HCT116 (cell line): ENCODE measurements at regions not wholly inside any gene's neighbourhood (a gene's known extent, or its start where the extent isn't known, plus 50 kb on each side); places are given as distances from the start of the nearest gene placed in this dataset.

Source experiments
- ATAC-seq: fragments of 200-7000 bp; cut with Tn5 transposase; 2 replicates; pipeline ENCODE4 v1.9.1; 2020; ENCODE audit warnings: mild to moderate bottlenecking, moderate library complexity
- BruUV-seq: library from RNA; stranded (reverse); fragments of 400-500 nt; replicated peaks from 2 replicates; lab custom pipeline; 2021; lab: Mats Ljungman, UMichigan
- CTCF ChIA-PET: fragments of 300-600 bp; sonication (Branson Sonifier 250); formaldehyde crosslinking; loops from one replicate; lab custom pipeline; 2021; ENCODE audit warnings: antibody characterized with exemption; lab: Charles Lee
- POLR2A ChIA-PET: fragments of 300-600, 350-600 bp; sonication (Branson Sonifier 250); formaldehyde crosslinking; loops from one replicate; lab custom pipeline; 2021; ENCODE audit warnings: antibody characterized with exemption; lab: Charles Lee
- RAD21 ChIA-PET, 2 experiments: fragments of 300-600 bp; sonication (Branson Sonifier 250); formaldehyde crosslinking; loops; one replicate each; lab custom pipeline; 2023; ENCODE audit warnings: low total read pairs in 2 of 2; ENCODE audit not compliant: uncharacterized antibody in 2 of 2, unreplicated experiment in 2 of 2, low non-redundant PET in 1 of 2; lab: Charles Lee
- DNase-seq: peaks from one replicate; pipeline ENCODE4 v3.0.0-alpha.2; 2010; ENCODE audit warnings: low read depth, low spot score
- H2AFZ ChIP-seq: fragments of 200-600 bp; shearing (Covaris generic), sonication (generic); 2 replicates; pipeline ENCODE4 v1.6.1; 2017; ENCODE audit warnings: low read depth, mixed run types, mixed read lengths, antibody characterized with exemption, low read length; ENCODE audit not compliant: poor library complexity, severe bottlenecking
- H3K27ac ChIP-seq: 2 replicates; pipeline ENCODE4 v1.5.1; 2012; ENCODE audit warnings: low read depth, low read length
- H3K27me3 ChIP-seq: fragments of 200-600 bp; sonication (generic); 2 replicates; pipeline ENCODE4 v1.6.1; 2016; ENCODE audit warnings: mixed run types, low read length, mixed read lengths; ENCODE audit not compliant: insufficient read depth
- H3K36me3 ChIP-seq, 2 experiments: fragments of 200-500 bp in 1 of 2; fragments of 200-600 bp in 1 of 2; sonication (Bioruptor generic) in 1 of 2; sonication (generic) in 1 of 2; 2 replicates each; pipeline versions ENCODE4 v1.5.1 to v1.6.1; 2014 to 2016; ENCODE audit warnings: low read length in 2 of 2, inconsistent platforms in 1 of 2, mixed read lengths in 1 of 2, mixed run types in 1 of 2; ENCODE audit not compliant: insufficient read depth in 2 of 2, control insufficient read depth in 1 of 2
- H3K4me1 ChIP-seq, 2 experiments: fragments of 200-600 bp in 1 of 2; sonication (generic) in 1 of 2; 2 replicates each; pipeline versions ENCODE4 v1.5.1 to v1.6.1; 2012 to 2017; ENCODE audit warnings: low read length in 2 of 2, inconsistent platforms in 1 of 2, mild to moderate bottlenecking in 1 of 2, mixed read lengths in 1 of 2, mixed run types in 1 of 2, moderate library complexity in 1 of 2; ENCODE audit not compliant: insufficient read depth in 2 of 2, control insufficient read depth in 1 of 2
- H3K4me2 ChIP-seq: fragments of 200-600 bp; sonication (generic); 2 replicates; pipeline ENCODE4 v1.6.1; 2017; ENCODE audit warnings: mixed run types, low read length, mixed read lengths
- H3K4me3 ChIP-seq, 2 experiments: fragments of 200-600 bp in 1 of 2; sonication (generic) in 1 of 2; replicated peaks in 1 of 2; 2 replicates each; pipeline ENCODE4 v1.5.1; 2011 to 2016; ENCODE audit warnings: low read length in 2 of 2, control low read depth in 1 of 2, low read depth in 1 of 2, mild to moderate bottlenecking in 1 of 2, mixed read lengths in 1 of 2, mixed run types in 1 of 2
- H3K79me2 ChIP-seq: fragments of 200-600 bp; sonication (generic); 2 replicates; pipeline ENCODE4 v1.6.1; 2017; ENCODE audit warnings: mild to moderate bottlenecking, mixed run types, low read length, moderate library complexity, mixed read lengths; ENCODE audit not compliant: insufficient read depth
- H3K9ac ChIP-seq: fragments of 200-600 bp; sonication (generic); 2 replicates; pipeline ENCODE4 v1.6.1; 2016; ENCODE audit warnings: low read length, mixed read lengths
- H3K9me2 ChIP-seq: fragments of 200-600 bp; sonication (generic), shearing (Covaris generic); 2 replicates; pipeline ENCODE4 v1.6.1; 2017; ENCODE audit warnings: mixed run types, mild to moderate bottlenecking, moderate library complexity; ENCODE audit not compliant: insufficient read depth
- H3K9me3 ChIP-seq, 2 experiments: fragments of 200-500 bp in 1 of 2; fragments of 200-600 bp in 1 of 2; sonication (Bioruptor generic) in 1 of 2; sonication (generic) in 1 of 2; 2 replicates each; pipeline ENCODE4 v1.6.1; 2014 to 2017; ENCODE audit warnings: low read length in 2 of 2, mixed read lengths in 2 of 2, inconsistent platforms in 1 of 2, low read depth in 1 of 2, mild to moderate bottlenecking in 1 of 2, mixed run types in 1 of 2, moderate library complexity in 1 of 2; ENCODE audit not compliant: control insufficient read depth in 1 of 2, insufficient read depth in 1 of 2
- H4K20me1 ChIP-seq: fragments of 200-600 bp; sonication (generic), shearing (Covaris generic); 2 replicates; pipeline ENCODE4 v1.6.1; 2017; ENCODE audit warnings: mixed run types, mild to moderate bottlenecking, moderate library complexity; ENCODE audit not compliant: insufficient read depth
- CEBPB ChIP-seq: IDR thresholded peaks from 2 replicates; pipeline ENCODE4 v1.6.1; 2012; ENCODE audit warnings: low read depth
- EGR1 ChIP-seq: IDR thresholded peaks from 2 replicates; pipeline ENCODE4 v1.6.1; 2012; ENCODE audit warnings: low read depth
- ELF1 ChIP-seq: IDR thresholded peaks from 2 replicates; pipeline ENCODE4 v1.6.1; 2012; ENCODE audit warnings: low read depth, borderline replicate concordance
- EZH2 ChIP-seq: fragments of 200-600 bp; sonication (generic); IDR thresholded peaks from 2 replicates; pipeline ENCODE4 v1.6.1; 2017; ENCODE audit warnings: antibody characterized with exemption, mixed run types
- EZH2phosphoT487 ChIP-seq: fragments of 200-600 bp; IDR thresholded peaks from 2 replicates; pipeline ENCODE4 v1.6.1; 2018; ENCODE audit warnings: antibody characterized with exemption, borderline replicate concordance
- FOSL1 ChIP-seq: IDR thresholded peaks from 2 replicates; pipeline ENCODE4 v1.6.1; 2012; ENCODE audit warnings: low read depth
- JUND ChIP-seq: IDR thresholded peaks from 2 replicates; pipeline ENCODE4 v1.6.1; 2012
- POLR2A ChIP-seq: IDR thresholded peaks from 2 replicates; pipeline ENCODE4 v1.7.0; 2011; ENCODE audit warnings: borderline replicate concordance; ENCODE audit not compliant: insufficient read depth, insufficient read length; ENCODE audit errors: extremely low read depth
- RAD21 ChIP-seq: IDR thresholded peaks from 2 replicates; pipeline ENCODE4 v1.6.1; 2012; ENCODE audit warnings: low read depth, mild to moderate bottlenecking
- REST ChIP-seq: IDR thresholded peaks from 2 replicates; pipeline ENCODE4 v1.6.1; 2012; ENCODE audit warnings: low read depth
- SIN3A ChIP-seq: IDR thresholded peaks from 2 replicates; pipeline ENCODE4 v1.6.1; 2012; ENCODE audit warnings: low read depth
- SP1 ChIP-seq: IDR thresholded peaks from 2 replicates; pipeline ENCODE4 v1.6.1; 2012; ENCODE audit warnings: low read depth
- SRF ChIP-seq: IDR thresholded peaks from 2 replicates; pipeline ENCODE4 v1.6.1; 2012; ENCODE audit warnings: low read depth
- TCF7L2 ChIP-seq: IDR thresholded peaks from 2 replicates; pipeline ENCODE4 v1.7.0; 2011; ENCODE audit warnings: borderline replicate concordance, inconsistent platforms; ENCODE audit not compliant: insufficient read depth, insufficient read length; ENCODE audit errors: extremely low read depth
- intact Hi-C: fragments of 100-400 bp; cut with micrococcal nuclease; formaldehyde crosslinking; loops from 2 replicates; pipeline ENCODE4 v1.10.0; 2022
- TF ChIP-seq, protein P1 (sequence below): IDR thresholded peaks from 2 replicates; pipeline ENCODE4 v1.6.1; 2012
- TF ChIP-seq, protein P2 (sequence below): IDR thresholded peaks from 2 replicates; pipeline ENCODE4 v1.6.1; 2012

DNA sequence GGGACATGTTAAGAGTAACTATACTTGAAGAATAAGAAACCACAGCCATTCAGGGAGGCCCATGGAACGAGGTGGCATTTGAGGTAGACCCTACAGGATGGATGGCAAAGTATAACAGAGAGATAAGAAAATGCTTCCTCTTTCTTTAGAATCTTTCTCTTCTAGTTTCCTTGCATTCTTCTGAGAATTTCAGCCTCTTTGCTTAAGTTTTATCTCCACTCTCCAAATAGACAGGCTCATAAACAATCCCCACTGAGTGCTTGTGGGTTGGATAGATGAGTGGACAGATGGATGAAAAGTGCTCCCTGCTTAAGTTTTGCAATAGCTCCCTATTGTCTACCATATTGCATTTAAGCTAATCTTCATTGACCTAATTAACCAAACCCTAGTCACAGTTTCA is 103.7 kb downstream of the MEX3B start:
- Histone ChIP-seq H3K9me3 (no peaks in the 10 kb centered on the region), H3K4me2 (no peak overlapping the region), H2AFZ (no peak overlapping the region), H3K4me1 (no peaks in the 10 kb centered on the region), H3K4me3 (no peak overlapping the region), H3K9me2 (no peaks in the 10 kb centered on the region), H3K27ac (no peak overlapping the region), H3K36me3 (no peaks in the 10 kb centered on the region), H3K79me2 (no peaks in the 10 kb centered on the region), H3K9ac (no peak overlapping the region), H3K27me3 (no peaks in the 10 kb centered on the region; the same call in 1 of the 2 replicates), H4K20me1 (no peaks in the 10 kb centered on the region)
- BruUV-seq = no TSS peak
- ChIA-PET RAD21 (no interaction called here), POLR2A (interaction anchor here (0.5 kb wide), 1 partner anchor 104 kb away, joined by 3 read pairs; the partner anchor contains the start of gene MEX3B), CTCF (no interaction called here)
- DNase-seq (no peak), ATAC-seq (no peak)
- TF ChIP-seq, protein P1, sequence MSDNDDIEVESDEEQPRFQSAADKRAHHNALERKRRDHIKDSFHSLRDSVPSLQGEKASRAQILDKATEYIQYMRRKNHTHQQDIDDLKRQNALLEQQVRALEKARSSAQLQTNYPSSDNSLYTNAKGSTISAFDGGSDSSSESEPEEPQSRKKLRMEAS = no peak
- TF ChIP-seq EZH2 (no peak), FOSL1 (no peak), TCF7L2 (no peak), SRF (no peak), JUND (no peak), SP1 (no peak)
- intact Hi-C loops = no loop called here

- no peak for DNase-seq
- H2AFZ ChIP-seq = no peak overlapping the region
- H3K4me2 ChIP-seq = no peak overlapping the region
- no peaks in the 10 kb centered on the region; the same call in 1 of the 2 replicates for H3K27me3 ChIP-seq
- RAD21 ChIA-PET = no interaction called here
- H3K9me3 ChIP-seq = no peaks in the 10 kb centered on the region
- no peaks in the 10 kb centered on the region for H4K20me1 ChIP-seq
- no peak overlapping the region for H3K9ac ChIP-seq
- no peaks in the 10 kb centered on the region for H3K79me2 ChIP-seq
- intact Hi-C loops = no loop called here
- no peaks in the 10 kb centered on the region for H3K9me2 ChIP-seq
- H3K4me1 ChIP-seq = no peaks in the 10 kb centered on the region
- no peak overlapping the region for H3K4me3 ChIP-seq
- H3K36me3 ChIP-seq = no peaks in the 10 kb centered on the region
- POLR2A ChIA-PET = no interaction called here
- no peak for ATAC-seq
- no TSS peak for BruUV-seq
- no peak overlapping the region for H3K27ac ChIP-seq
- CTCF ChIA-PET = no interaction called here
- TF ChIP-seq SRF = no peak
- TF ChIP-seq ELF1 = no peak
- no peak for TF ChIP-seq EGR1
- no peak for TF ChIP-seq EZH2
- TF ChIP-seq CEBPB = no peak
- TF ChIP-seq, protein P2, sequence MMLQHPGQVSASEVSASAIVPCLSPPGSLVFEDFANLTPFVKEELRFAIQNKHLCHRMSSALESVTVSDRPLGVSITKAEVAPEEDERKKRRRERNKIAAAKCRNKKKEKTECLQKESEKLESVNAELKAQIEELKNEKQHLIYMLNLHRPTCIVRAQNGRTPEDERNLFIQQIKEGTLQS = no peak
- TF ChIP-seq, protein P1 = no peak
- TF ChIP-seq JUND = no peak
- no peak for TF ChIP-seq SIN3A
- TF ChIP-seq RAD21 = no peak
- no peak for TF ChIP-seq FOSL1
- no peak for TF ChIP-seq REST
- TF ChIP-seq EZH2phosphoT487 = no peak
- no peak for TF ChIP-seq POLR2A
Observed at GRCh38 chr15:81941479-81941878, 104.3 kb downstream of the MEX3B start.
